ENCODE measurements at regions not wholly inside any gene's neighbourhood (a gene's known extent, or its start where the extent isn't known, plus 50 kb on each side); places are given as distances from the start of the nearest gene placed in this dataset.

DNA sequence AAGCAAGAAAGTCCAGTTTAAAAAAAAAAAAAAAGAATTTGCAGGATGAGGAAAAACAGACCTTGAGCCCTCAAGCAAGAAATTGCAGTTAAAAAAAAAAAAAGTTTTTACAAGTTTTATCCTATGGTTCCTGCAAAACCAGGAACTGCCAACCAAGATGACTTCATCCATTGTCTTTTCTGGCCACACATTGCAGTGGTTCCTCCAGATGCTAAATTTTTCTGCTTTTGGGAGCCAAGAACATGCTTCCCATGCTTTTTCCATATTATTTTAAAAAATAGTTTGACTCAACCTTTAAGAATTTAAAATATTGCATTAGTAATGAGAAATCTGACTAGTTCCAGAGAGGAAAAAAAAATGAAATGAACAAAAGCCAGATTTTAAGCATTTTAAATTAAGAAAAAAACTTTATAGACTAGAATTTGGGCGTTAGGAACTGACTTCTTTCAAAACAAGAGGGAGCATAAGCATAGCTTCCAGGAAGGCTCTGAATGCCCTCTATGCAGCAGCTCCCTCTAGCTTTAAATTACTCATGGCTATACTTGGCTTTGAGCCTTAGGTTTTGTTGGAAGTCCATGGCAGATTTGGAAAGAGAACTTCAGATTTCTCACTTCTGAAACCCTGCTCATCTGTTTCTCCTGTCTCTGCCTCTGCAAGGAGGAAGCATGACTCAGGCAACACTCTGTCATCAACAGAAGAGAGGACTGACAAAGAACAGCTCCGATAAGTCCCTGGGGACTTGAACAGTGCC lies 124.5 kb downstream of the GPR65 start:
- Histone ChIP-seq H3K4me3 (no peak overlapping the region), H3K36me3 (no peaks in the 10 kb centered on the region), H3K4me1 (replicated peaks) (peaks cover 25% of the 10 kb centered on the region), H3K27ac (peak overlapping the region; percentile 98), H3K9me3 (replicated peaks) (no peaks in the 10 kb centered on the region), H3K27me3 (replicated peaks) (no peaks in the 10 kb centered on the region)
- peak; percentile 62 to 73 for DNase-seq (ENCODE audit: low read depth in 1 of 2, low spot score in 2 of 2)

DNA sequence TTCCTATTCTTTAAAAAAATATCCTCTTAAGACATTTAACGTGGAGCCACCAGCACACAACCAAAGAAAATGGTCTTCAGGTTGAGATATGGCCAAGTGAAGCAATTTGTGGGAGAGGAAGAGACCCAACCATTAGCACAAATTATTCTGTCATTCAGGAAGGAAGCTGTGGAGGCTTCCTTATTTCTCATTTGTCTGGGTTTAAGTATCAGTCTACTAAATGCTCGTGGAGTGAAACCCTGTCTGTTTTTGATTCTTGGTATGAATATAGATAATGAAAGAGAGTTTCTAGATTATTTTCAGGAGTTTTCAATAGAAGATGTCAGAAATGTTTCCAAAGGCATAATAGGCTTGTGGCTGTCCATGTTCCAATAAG lies 125.1 kb downstream of the GPR65 start:
- DNase-seq (ENCODE audit: low read depth in 1 of 2, low spot score in 2 of 2) = no peak
- H3K36me3 ChIP-seq = no peaks in the 10 kb centered on the region
- peak overlapping the region; percentile 98 for H3K27ac ChIP-seq
- no peak overlapping the region for H3K4me3 ChIP-seq
- no peaks in the 10 kb centered on the region for H3K9me3 ChIP-seq (replicated peaks)
- peaks cover 25% of the 10 kb centered on the region for H3K4me1 ChIP-seq (replicated peaks)
- no peaks in the 10 kb centered on the region for H3K27me3 ChIP-seq (replicated peaks)
